Activated naive CD8-positive, alpha-beta T cell treated with anti-CD3 and anti-CD28 coated beads for 36 hours (primary cell): ENCODE measurements at regions not wholly inside any gene's neighbourhood (a gene's known extent, or its start where the extent isn't known, plus 50 kb on each side); places are given as distances from the start of the nearest gene placed in this dataset.
A peak's percentile ranks its signal among the peaks of the same experiment; 100 is the strongest.
"Not testable (repeated sequence)": the region's sequence is repeated elsewhere in the genome, so short reads cannot be mapped to it uniquely, and the experiment has no call there.

Source experiments
- DNase-seq: peaks from one replicate; pipeline ENCODE4 v3.0.0; 2021
- H3K27ac Mint-ChIP-seq: one replicate; pipeline ENCODE4 v1.8.0; 2022; ENCODE audit warnings: mild to moderate bottlenecking, moderate library complexity, mixed read lengths
- H3K27me3 Mint-ChIP-seq: one replicate; pipeline ENCODE4 v1.8.0; 2022; ENCODE audit warnings: mild to moderate bottlenecking, mixed read lengths
- H3K36me3 Mint-ChIP-seq: one replicate; pipeline ENCODE4 v1.8.0; 2021; ENCODE audit warnings: mild to moderate bottlenecking, mixed read lengths
- H3K4me1 Mint-ChIP-seq: one replicate; pipeline ENCODE4 v1.8.0; 2021; ENCODE audit warnings: mixed read lengths
- H3K4me3 Mint-ChIP-seq: one replicate; pipeline ENCODE4 v1.8.0; 2022; ENCODE audit warnings: mild to moderate bottlenecking, moderate library complexity, mixed read lengths
- H3K9me3 Mint-ChIP-seq: one replicate; pipeline ENCODE4 v1.8.0; 2022; ENCODE audit warnings: mixed read lengths

GRCh38 chr20:48406912-48407340, 420.9 kb downstream of the PREX1 start:
- Mint-ChIP-seq H3K4me3 (no peak overlapping the region), H3K27me3 (peaks cover 16% of the 10 kb centered on the region), H3K9me3 (no peaks in the 10 kb centered on the region), H3K36me3 (no peaks in the 10 kb centered on the region), H3K27ac (no peak overlapping the region), H3K4me1 (peaks cover 6% of the 10 kb centered on the region)
- DNase-seq: no peak

- Mint-ChIP-seq H3K36me3 (no peaks in the 10 kb centered on the region), H3K4me1 (peaks cover 6% of the 10 kb centered on the region), H3K4me3 (no peak overlapping the region), H3K27ac (no peak overlapping the region), H3K9me3 (no peaks in the 10 kb centered on the region), H3K27me3 (peaks cover 16% of the 10 kb centered on the region)
- DNase-seq: peak; percentile 20
These were observed 421.3 kb downstream of the PREX1 start for GRCh38 chr20:48406498-48406897.

- Mint-ChIP-seq H3K27ac (no peak overlapping the region), H3K27me3 (peaks cover 16% of the 10 kb centered on the region), H3K36me3 (no peaks in the 10 kb centered on the region), H3K9me3 (no peaks in the 10 kb centered on the region), H3K4me3 (no peak overlapping the region), H3K4me1 (peaks cover 6% of the 10 kb centered on the region)
- DNase-seq: peak; percentile 15
These were observed 421.9 kb downstream of the PREX1 start for GRCh38 chr20:48405909-48406308.

GRCh38 chr20:48404598-48404997, 423.2 kb downstream of the PREX1 start:
- H3K4me1 Mint-ChIP-seq: peaks cover 6% of the 10 kb centered on the region
- no peak for DNase-seq
- H3K27ac Mint-ChIP-seq: no peak overlapping the region
- H3K27me3 Mint-ChIP-seq: peaks cover 13% of the 10 kb centered on the region
- H3K4me3 Mint-ChIP-seq: no peak overlapping the region
- no peaks in the 10 kb centered on the region for H3K36me3 Mint-ChIP-seq
- H3K9me3 Mint-ChIP-seq: no peaks in the 10 kb centered on the region

GRCh38 chr20:48403167-48403761, 424.5 kb downstream of the PREX1 start:
- Mint-ChIP-seq H3K9me3 (no peaks in the 10 kb centered on the region), H3K36me3 (no peaks in the 10 kb centered on the region), H3K4me3 (no peak overlapping the region), H3K4me1 (peaks cover 6% of the 10 kb centered on the region), H3K27ac (no peak overlapping the region), H3K27me3 (peaks cover 6% of the 10 kb centered on the region)
- DNase-seq: no peak

- H3K36me3 Mint-ChIP-seq: no peaks in the 10 kb centered on the region
- no peak for DNase-seq
- no peaks in the 10 kb centered on the region for H3K9me3 Mint-ChIP-seq
- no peak overlapping the region for H3K4me3 Mint-ChIP-seq
- H3K4me1 Mint-ChIP-seq: peaks cover 3% of the 10 kb centered on the region
- H3K27ac Mint-ChIP-seq: no peak overlapping the region
- H3K27me3 Mint-ChIP-seq: no peaks in the 10 kb centered on the region
These were observed 426.4 kb downstream of the PREX1 start for GRCh38 chr20:48401359-48401758.

- DNase-seq: no peak
- Mint-ChIP-seq H3K9me3 (no peaks in the 10 kb centered on the region), H3K36me3 (no peaks in the 10 kb centered on the region), H3K4me3 (no peak overlapping the region), H3K27me3 (no peaks in the 10 kb centered on the region), H3K27ac (no peak overlapping the region), H3K4me1 (no peaks in the 10 kb centered on the region)
These were observed 427.8 kb downstream of the PREX1 start for GRCh38 chr20:48400009-48400408.

GRCh38 chr20:48398506-48399449, 429.0 kb downstream of the PREX1 start:
- H3K9me3 Mint-ChIP-seq: no peaks in the 10 kb centered on the region
- H3K4me3 Mint-ChIP-seq: no peak overlapping the region
- H3K27me3 Mint-ChIP-seq: no peaks in the 10 kb centered on the region
- H3K36me3 Mint-ChIP-seq: no peaks in the 10 kb centered on the region
- H3K4me1 Mint-ChIP-seq: no peaks in the 10 kb centered on the region
- H3K27ac Mint-ChIP-seq: no peak overlapping the region
- DNase-seq: no peak

GRCh38 chr20:48396981-48397861, 430.6 kb downstream of the PREX1 start:
- H3K27ac Mint-ChIP-seq, H3K27me3 Mint-ChIP-seq, H3K9me3 Mint-ChIP-seq, H3K4me3 Mint-ChIP-seq, H3K36me3 Mint-ChIP-seq, DNase-seq, H3K4me1 Mint-ChIP-seq: not testable (repeated sequence)

GRCh38 chr20:48395816-48396546, 431.8 kb downstream of the PREX1 start:
- Mint-ChIP-seq H3K27ac (no peak overlapping the region), H3K27me3 (peaks cover 4% of the 10 kb centered on the region), H3K36me3 (peaks cover 6% of the 10 kb centered on the region), H3K9me3 (peaks cover 13% of the 10 kb centered on the region), H3K4me1 (no peaks in the 10 kb centered on the region), H3K4me3 (no peak overlapping the region)
- no peak for DNase-seq

GRCh38 chr20:48394415-48395081, 433.3 kb downstream of the PREX1 start:
- no peaks in the 10 kb centered on the region for H3K4me1 Mint-ChIP-seq
- H3K36me3 Mint-ChIP-seq: peaks cover 6% of the 10 kb centered on the region
- H3K9me3 Mint-ChIP-seq: peaks cover 18% of the 10 kb centered on the region
- no peak overlapping the region for H3K27ac Mint-ChIP-seq
- DNase-seq: no peak
- peaks cover 4% of the 10 kb centered on the region for H3K27me3 Mint-ChIP-seq
- H3K4me3 Mint-ChIP-seq: no peak overlapping the region

- no peak overlapping the region for H3K27ac Mint-ChIP-seq
- H3K36me3 Mint-ChIP-seq: peaks cover 6% of the 10 kb centered on the region
- no peak for DNase-seq
- no peak overlapping the region for H3K4me3 Mint-ChIP-seq
- H3K4me1 Mint-ChIP-seq: no peaks in the 10 kb centered on the region
- peaks cover 4% of the 10 kb centered on the region for H3K27me3 Mint-ChIP-seq
- H3K9me3 Mint-ChIP-seq: peaks cover 18% of the 10 kb centered on the region
These were observed 434.0 kb downstream of the PREX1 start for GRCh38 chr20:48393737-48394314.

- H3K4me1 Mint-ChIP-seq: no peaks in the 10 kb centered on the region
- H3K36me3 Mint-ChIP-seq: peaks cover 6% of the 10 kb centered on the region
- no peak overlapping the region for H3K4me3 Mint-ChIP-seq
- H3K27ac Mint-ChIP-seq: no peak overlapping the region
- peaks cover 4% of the 10 kb centered on the region for H3K27me3 Mint-ChIP-seq
- H3K9me3 Mint-ChIP-seq: peaks cover 18% of the 10 kb centered on the region
- no peak for DNase-seq
These were observed 434.5 kb downstream of the PREX1 start for GRCh38 chr20:48393311-48393685.
